Liver (tissue), 8 donors: ENCODE measurements at regions not wholly inside any gene's neighbourhood (a gene's known extent, or its start where the extent isn't known, plus 50 kb on each side); places are given as distances from the start of the nearest gene placed in this dataset.

Experiments used
- DNase-seq: peaks from one replicate; pipeline ENCODE4 v3.0.0-alpha.2; 2017; ENCODE audit warnings: low spot score
- H3K27ac ChIP-seq, 2 donors: one replicate each; pipeline ENCODE4 v1.7.0; 2013; ENCODE audit warnings: inconsistent platforms in 2 of 2, low read length in 2 of 2, control low read depth in 1 of 2, low read depth in 1 of 2, mild to moderate bottlenecking in 1 of 2
- H3K27me3 ChIP-seq, 4 donors: one replicate each; pipeline versions ENCODE4 v1.6.1 to v1.7.0; 2013; ENCODE audit warnings: low read length in 3 of 4, inconsistent platforms in 1 of 4, mild to moderate bottlenecking in 1 of 4, moderate library complexity in 1 of 4; ENCODE audit not compliant: control insufficient read depth in 4 of 4, insufficient read depth in 4 of 4
- H3K36me3 ChIP-seq, 4 donors: one replicate each; pipeline versions ENCODE4 v1.6.1 to v1.7.0; 2013; ENCODE audit warnings: low read length in 3 of 4, mild to moderate bottlenecking in 3 of 4, low read depth in 1 of 4, moderate library complexity in 1 of 4; ENCODE audit not compliant: control insufficient read depth in 4 of 4, insufficient read depth in 3 of 4
- H3K4me1 ChIP-seq, 4 donors: one replicate each; pipeline versions ENCODE4 v1.6.1 to v1.7.0; 2013; ENCODE audit warnings: low read length in 3 of 4, mild to moderate bottlenecking in 3 of 4, moderate library complexity in 1 of 4; ENCODE audit not compliant: control insufficient read depth in 4 of 4, insufficient read depth in 4 of 4
- H3K4me3 ChIP-seq, 3 donors: one replicate each; pipeline versions ENCODE4 v1.6.1 to v1.7.0; 2013; ENCODE audit warnings: low read length in 3 of 3, control low read depth in 1 of 3, low read depth in 1 of 3, mild to moderate bottlenecking in 1 of 3
- H3K9ac ChIP-seq, 2 donors: one replicate each; pipeline ENCODE4 v1.7.0; 2013; ENCODE audit warnings: low read length in 2 of 2, mild to moderate bottlenecking in 2 of 2, moderate library complexity in 2 of 2, control low read depth in 1 of 2, low read depth in 1 of 2
- H3K9me3 ChIP-seq, 4 donors: one replicate each; pipeline versions ENCODE4 v1.6.1 to v1.7.0; 2013; ENCODE audit warnings: low read length in 3 of 4; ENCODE audit not compliant: control insufficient read depth in 4 of 4
- EGR1 ChIP-seq, 2 donors: IDR thresholded peaks; 2 replicates each; pipeline ENCODE4 v1.6.1; 2016 to 2018; ENCODE audit warnings: antibody characterized with exemption in 2 of 2, low read depth in 2 of 2
- FOXA1 ChIP-seq: IDR thresholded peaks from 2 replicates; pipeline ENCODE4 v1.6.1; 2016; ENCODE audit warnings: antibody characterized with exemption
- FOXA2 ChIP-seq: IDR thresholded peaks from 2 replicates; pipeline ENCODE4 v1.6.1; 2016; ENCODE audit warnings: antibody characterized with exemption
- HNF4A ChIP-seq, 2 donors: conservative IDR thresholded peaks; 2 replicates each; pipeline ENCODE4 v1.6.1; 2016; ENCODE audit warnings: antibody characterized with exemption in 2 of 2, mild to moderate bottlenecking in 2 of 2
- JUND ChIP-seq, 2 donors: IDR thresholded peaks; 2 replicates each; pipeline ENCODE4 v1.6.1; 2016; ENCODE audit warnings: antibody characterized with exemption in 2 of 2
- NR2F2 ChIP-seq: IDR thresholded peaks from 2 replicates; pipeline ENCODE4 v1.6.1; 2016; ENCODE audit warnings: antibody characterized with exemption
- RAD21 ChIP-seq, 2 donors: IDR thresholded peaks; 2 replicates each; pipeline ENCODE4 v1.6.1; 2016; ENCODE audit warnings: antibody characterized with exemption in 2 of 2, mild to moderate bottlenecking in 2 of 2
- RXRA ChIP-seq, 2 donors: IDR thresholded peaks; 2 replicates each; pipeline ENCODE4 v1.6.1; 2017 to 2018; ENCODE audit warnings: antibody characterized with exemption in 2 of 2, mild to moderate bottlenecking in 1 of 2
- SP1 ChIP-seq: IDR thresholded peaks from 2 replicates; pipeline ENCODE4 v1.6.1; 2018; ENCODE audit warnings: antibody characterized with exemption, mild to moderate bottlenecking
- TAF1 ChIP-seq: conservative IDR thresholded peaks from 2 replicates; pipeline ENCODE4 v1.6.1; 2016; ENCODE audit warnings: antibody characterized with exemption, mild to moderate bottlenecking
- YY1 ChIP-seq: IDR thresholded peaks from 2 replicates; pipeline ENCODE4 v1.6.1; 2016; ENCODE audit warnings: antibody characterized with exemption, mild to moderate bottlenecking
- WGBS: extraction: QIAGEN DNeasy Blood & Tissue Kit; methylation state at CpG from one replicate; pipeline ENCODE4 v1.1.7; 2013; 5-methylcytosine and 5-hydroxymethylcytosine counted together
- TF ChIP-seq, protein P1 (sequence below): IDR thresholded peaks from 2 replicates; pipeline ENCODE4 v1.6.1; 2016; ENCODE audit warnings: antibody characterized with exemption
- TF ChIP-seq, protein P2 (sequence below): IDR thresholded peaks from 2 replicates; pipeline ENCODE4 v1.6.1; 2016; ENCODE audit warnings: antibody characterized with exemption
- TF ChIP-seq, protein P3 (sequence below): fragments of 150-350 bp; IDR thresholded peaks from 2 replicates; pipeline ENCODE4 v1.5.1; 2017; ENCODE audit warnings: improper control_type of control experiment, low read depth, low read length; ENCODE audit not compliant: missing input control
- TF ChIP-seq, protein P4 (sequence below): IDR thresholded peaks from 2 replicates; pipeline ENCODE4 v1.6.1; 2016; ENCODE audit warnings: antibody characterized with exemption, mild to moderate bottlenecking
- TF ChIP-seq, protein P5 (sequence below): IDR thresholded peaks from 2 replicates; pipeline ENCODE4 v1.6.1; 2016; ENCODE audit warnings: antibody characterized with exemption
- donor health status: healthy.
- donor health status: healthy.
- donor health status: healthy.
- donor health status: healthy.
- donor health status: healthy.

DNA sequence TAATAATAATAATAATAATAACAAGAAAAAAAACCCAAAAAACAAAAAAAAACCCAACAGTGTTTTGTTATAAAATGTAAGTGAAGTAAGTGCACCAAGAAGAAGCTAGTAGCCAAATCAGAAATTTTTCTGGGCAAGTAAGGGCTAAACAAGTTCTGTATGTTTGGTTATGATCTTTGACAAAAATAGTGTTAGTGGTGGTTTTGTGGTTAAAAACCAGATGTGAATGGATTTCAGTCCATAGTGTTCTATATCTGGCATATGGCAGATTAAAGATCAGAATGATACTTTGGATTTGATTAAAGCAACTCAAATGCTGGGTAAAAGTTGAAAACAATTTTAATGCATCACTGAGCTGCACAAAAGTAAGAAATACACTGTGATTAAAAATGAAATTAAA, 116.5 kb upstream of the NDST4 start:
- H3K9ac ChIP-seq: no peak overlapping the region
- H3K4me3 ChIP-seq: no peak overlapping the region
- no peak overlapping the region for H3K27ac ChIP-seq
- H3K4me1 ChIP-seq: no peaks in the 10 kb centered on the region
- TF ChIP-seq SP1 (no peak), RAD21 (IDR thresholded peaks at IDR 0.05) (no peak), YY1 (no peak), JUND (IDR thresholded peaks at IDR 0.05) (no peak), FOXA1 (no peak), FOXA2 (no peak), TAF1 (no peak), NR2F2 (no peak), HNF4A (conservative IDR thresholded peaks at IDR 0.05) (no peak)
- TF ChIP-seq, protein P1, sequence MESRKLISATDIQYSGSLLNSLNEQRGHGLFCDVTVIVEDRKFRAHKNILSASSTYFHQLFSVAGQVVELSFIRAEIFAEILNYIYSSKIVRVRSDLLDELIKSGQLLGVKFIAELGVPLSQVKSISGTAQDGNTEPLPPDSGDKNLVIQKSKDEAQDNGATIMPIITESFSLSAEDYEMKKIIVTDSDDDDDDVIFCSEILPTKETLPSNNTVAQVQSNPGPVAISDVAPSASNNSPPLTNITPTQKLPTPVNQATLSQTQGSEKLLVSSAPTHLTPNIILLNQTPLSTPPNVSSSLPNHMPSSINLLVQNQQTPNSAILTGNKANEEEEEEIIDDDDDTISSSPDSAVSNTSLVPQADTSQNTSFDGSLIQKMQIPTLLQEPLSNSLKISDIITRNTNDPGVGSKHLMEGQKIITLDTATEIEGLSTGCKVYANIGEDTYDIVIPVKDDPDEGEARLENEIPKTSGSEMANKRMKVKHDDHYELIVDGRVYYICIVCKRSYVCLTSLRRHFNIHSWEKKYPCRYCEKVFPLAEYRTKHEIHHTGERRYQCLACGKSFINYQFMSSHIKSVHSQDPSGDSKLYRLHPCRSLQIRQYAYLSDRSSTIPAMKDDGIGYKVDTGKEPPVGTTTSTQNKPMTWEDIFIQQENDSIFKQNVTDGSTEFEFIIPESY: no peak
- TF ChIP-seq, protein P2, sequence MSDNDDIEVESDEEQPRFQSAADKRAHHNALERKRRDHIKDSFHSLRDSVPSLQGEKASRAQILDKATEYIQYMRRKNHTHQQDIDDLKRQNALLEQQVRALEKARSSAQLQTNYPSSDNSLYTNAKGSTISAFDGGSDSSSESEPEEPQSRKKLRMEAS: no peak
- TF ChIP-seq, protein P3, sequence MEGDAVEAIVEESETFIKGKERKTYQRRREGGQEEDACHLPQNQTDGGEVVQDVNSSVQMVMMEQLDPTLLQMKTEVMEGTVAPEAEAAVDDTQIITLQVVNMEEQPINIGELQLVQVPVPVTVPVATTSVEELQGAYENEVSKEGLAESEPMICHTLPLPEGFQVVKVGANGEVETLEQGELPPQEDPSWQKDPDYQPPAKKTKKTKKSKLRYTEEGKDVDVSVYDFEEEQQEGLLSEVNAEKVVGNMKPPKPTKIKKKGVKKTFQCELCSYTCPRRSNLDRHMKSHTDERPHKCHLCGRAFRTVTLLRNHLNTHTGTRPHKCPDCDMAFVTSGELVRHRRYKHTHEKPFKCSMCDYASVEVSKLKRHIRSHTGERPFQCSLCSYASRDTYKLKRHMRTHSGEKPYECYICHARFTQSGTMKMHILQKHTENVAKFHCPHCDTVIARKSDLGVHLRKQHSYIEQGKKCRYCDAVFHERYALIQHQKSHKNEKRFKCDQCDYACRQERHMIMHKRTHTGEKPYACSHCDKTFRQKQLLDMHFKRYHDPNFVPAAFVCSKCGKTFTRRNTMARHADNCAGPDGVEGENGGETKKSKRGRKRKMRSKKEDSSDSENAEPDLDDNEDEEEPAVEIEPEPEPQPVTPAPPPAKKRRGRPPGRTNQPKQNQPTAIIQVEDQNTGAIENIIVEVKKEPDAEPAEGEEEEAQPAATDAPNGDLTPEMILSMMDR: no peak
- TF ChIP-seq, protein P4, sequence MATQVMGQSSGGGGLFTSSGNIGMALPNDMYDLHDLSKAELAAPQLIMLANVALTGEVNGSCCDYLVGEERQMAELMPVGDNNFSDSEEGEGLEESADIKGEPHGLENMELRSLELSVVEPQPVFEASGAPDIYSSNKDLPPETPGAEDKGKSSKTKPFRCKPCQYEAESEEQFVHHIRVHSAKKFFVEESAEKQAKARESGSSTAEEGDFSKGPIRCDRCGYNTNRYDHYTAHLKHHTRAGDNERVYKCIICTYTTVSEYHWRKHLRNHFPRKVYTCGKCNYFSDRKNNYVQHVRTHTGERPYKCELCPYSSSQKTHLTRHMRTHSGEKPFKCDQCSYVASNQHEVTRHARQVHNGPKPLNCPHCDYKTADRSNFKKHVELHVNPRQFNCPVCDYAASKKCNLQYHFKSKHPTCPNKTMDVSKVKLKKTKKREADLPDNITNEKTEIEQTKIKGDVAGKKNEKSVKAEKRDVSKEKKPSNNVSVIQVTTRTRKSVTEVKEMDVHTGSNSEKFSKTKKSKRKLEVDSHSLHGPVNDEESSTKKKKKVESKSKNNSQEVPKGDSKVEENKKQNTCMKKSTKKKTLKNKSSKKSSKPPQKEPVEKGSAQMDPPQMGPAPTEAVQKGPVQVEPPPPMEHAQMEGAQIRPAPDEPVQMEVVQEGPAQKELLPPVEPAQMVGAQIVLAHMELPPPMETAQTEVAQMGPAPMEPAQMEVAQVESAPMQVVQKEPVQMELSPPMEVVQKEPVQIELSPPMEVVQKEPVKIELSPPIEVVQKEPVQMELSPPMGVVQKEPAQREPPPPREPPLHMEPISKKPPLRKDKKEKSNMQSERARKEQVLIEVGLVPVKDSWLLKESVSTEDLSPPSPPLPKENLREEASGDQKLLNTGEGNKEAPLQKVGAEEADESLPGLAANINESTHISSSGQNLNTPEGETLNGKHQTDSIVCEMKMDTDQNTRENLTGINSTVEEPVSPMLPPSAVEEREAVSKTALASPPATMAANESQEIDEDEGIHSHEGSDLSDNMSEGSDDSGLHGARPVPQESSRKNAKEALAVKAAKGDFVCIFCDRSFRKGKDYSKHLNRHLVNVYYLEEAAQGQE: no peak
- TF ChIP-seq, protein P5, sequence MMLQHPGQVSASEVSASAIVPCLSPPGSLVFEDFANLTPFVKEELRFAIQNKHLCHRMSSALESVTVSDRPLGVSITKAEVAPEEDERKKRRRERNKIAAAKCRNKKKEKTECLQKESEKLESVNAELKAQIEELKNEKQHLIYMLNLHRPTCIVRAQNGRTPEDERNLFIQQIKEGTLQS: no peak
- no peaks in the 10 kb centered on the region for H3K36me3 ChIP-seq
- peaks cover 0 to 7% (median 0%) of the 10 kb centered on the region in 4 donors for H3K27me3 ChIP-seq
- H3K9me3 ChIP-seq: no peaks in the 10 kb centered on the region
- DNase-seq: no peak

DNA sequence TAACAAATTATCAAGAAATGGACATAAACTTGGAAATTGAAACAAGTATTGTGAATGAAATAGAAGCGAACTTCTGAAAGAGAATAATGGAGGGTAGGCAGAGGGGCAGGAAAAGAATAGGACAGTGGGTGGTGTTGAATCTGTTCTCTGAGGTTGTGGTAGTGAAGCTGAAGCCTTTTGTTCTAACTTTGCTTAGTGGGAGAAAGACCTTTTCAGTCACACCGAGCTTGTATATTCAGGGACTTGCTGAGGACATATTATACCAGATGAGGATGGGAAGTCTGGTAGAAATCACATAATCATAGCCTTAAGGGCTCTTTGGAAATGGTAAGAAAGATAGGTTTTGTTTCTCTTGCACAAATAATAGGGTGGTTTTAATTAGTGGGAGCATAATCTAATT, 115.4 kb upstream of the NDST4 start:
- Histone ChIP-seq H3K9me3 (no peaks in the 10 kb centered on the region), H3K4me3 (no peak overlapping the region), H3K27ac (no peak overlapping the region), H3K36me3 (no peaks in the 10 kb centered on the region), H3K9ac (no peak overlapping the region), H3K4me1 (no peaks in the 10 kb centered on the region), H3K27me3 (peaks cover 0 to 7% (median 0%) of the 10 kb centered on the region in 4 donors)
- no peak for DNase-seq
- 69% methylated on average over 2 of the region's 2 CpGs for WGBS
- TF ChIP-seq RXRA (IDR thresholded peaks at IDR 0.05) (no peak), RAD21 (IDR thresholded peaks at IDR 0.05) (no peak), EGR1 (IDR thresholded peaks at IDR 0.05; ENCODE audit: low read depth in 2 of 2) (no peak), TAF1 (no peak), SP1 (no peak)
- TF ChIP-seq, protein P4: no peak
- TF ChIP-seq, protein P1: no peak
- TF ChIP-seq, protein P2: no peak
